A673 (cell line): ENCODE measurements at regions not wholly inside any gene's neighbourhood (a gene's known extent, or its start where the extent isn't known, plus 50 kb on each side); places are given as distances from the start of the nearest gene placed in this dataset.

Source experiments
- EZH2 ChIP-seq: fragments of 200-600 bp; sonication (generic); IDR thresholded peaks from 2 replicates; pipeline ENCODE4 v1.6.1; 2017; ENCODE audit warnings: borderline replicate concordance, low read depth, mild to moderate bottlenecking, mixed read lengths, antibody characterized with exemption, low read length; ENCODE audit not compliant: poor library complexity, severe bottlenecking
- TF ChIP-seq, protein P1 (sequence below): fragments of 300-800, 200-600 bp; sonication (generic); conservative IDR thresholded peaks from 2 replicates; pipeline ENCODE4 v1.5.1; 2017; ENCODE audit warnings: low read depth, mild to moderate bottlenecking, antibody characterized with exemption, low read length, moderate library complexity, mixed read lengths

DNA sequence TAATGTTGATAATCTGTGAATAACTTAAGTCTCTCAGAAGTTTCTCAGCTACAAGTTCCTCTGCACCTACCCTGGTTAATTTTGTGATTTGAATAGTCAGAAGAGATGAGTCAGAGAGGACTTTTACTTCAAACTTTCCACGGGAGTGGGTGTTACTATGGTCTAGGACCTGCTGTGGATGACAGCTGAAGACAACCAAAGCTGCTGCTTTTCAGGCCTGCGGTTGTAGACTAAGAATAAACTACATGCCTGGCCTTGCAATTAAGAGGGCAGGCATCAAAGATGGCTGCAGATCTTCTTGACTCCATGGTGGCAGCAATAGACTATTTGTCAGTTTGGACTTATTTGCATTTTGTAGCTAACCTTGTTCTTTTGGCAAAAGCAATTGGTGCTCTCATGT, 227.1 kb upstream of the KRR1 start:
- no peak for TF ChIP-seq EZH2
- TF ChIP-seq, protein P1, sequence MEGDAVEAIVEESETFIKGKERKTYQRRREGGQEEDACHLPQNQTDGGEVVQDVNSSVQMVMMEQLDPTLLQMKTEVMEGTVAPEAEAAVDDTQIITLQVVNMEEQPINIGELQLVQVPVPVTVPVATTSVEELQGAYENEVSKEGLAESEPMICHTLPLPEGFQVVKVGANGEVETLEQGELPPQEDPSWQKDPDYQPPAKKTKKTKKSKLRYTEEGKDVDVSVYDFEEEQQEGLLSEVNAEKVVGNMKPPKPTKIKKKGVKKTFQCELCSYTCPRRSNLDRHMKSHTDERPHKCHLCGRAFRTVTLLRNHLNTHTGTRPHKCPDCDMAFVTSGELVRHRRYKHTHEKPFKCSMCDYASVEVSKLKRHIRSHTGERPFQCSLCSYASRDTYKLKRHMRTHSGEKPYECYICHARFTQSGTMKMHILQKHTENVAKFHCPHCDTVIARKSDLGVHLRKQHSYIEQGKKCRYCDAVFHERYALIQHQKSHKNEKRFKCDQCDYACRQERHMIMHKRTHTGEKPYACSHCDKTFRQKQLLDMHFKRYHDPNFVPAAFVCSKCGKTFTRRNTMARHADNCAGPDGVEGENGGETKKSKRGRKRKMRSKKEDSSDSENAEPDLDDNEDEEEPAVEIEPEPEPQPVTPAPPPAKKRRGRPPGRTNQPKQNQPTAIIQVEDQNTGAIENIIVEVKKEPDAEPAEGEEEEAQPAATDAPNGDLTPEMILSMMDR = no peak
